Occipital lobe (tissue), 1 donor: ENCODE measurements at regions not wholly inside any gene's neighbourhood (a gene's known extent, or its start where the extent isn't known, plus 50 kb on each side); places are given as distances from the start of the nearest gene placed in this dataset.

Experiments used
- DNase-seq: peaks from one replicate; lab custom pipeline; 2025; lab: John Stamatoyannopoulos, UW

DNA sequence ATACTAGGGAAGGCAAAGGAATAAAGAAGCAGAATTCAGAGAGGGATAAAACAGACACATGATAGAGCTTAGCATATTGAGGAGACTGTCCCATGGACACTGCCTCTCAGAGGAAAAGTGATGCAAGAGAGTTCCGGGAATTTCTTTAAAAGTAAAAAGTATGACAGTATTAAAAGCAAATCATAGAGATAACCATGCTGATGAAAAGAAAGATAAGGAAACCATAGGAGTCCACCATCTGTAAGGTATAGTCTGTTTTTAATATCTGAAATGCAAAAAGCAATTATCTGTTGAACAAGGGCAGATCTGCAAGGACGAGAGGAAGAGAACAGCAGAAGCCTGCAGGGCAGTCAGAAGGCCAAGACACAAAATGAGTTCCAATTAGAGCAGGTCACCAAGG is 495.9 kb upstream of the GOLIM4 start:
- no peak for DNase-seq

DNA sequence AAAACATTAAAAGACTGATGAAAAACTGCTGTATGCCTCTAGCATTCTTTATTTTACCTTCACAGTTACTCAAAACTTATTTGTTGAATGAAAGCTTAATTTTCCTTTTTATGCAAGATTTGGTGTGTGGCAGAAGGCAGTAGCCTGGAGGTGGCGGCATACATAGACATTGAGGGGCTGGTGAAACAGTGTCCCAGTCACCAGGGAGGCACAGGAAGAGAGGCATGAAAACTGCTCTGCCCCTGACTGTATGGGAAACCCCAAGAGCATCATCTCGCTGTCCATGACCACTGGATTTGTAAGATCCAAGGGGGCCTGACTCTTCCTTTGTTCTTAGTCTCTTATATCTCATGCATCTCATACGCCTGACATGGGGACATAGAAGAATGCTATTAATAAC is 493.7 kb upstream of the GOLIM4 start:
- no peak for DNase-seq

DNA sequence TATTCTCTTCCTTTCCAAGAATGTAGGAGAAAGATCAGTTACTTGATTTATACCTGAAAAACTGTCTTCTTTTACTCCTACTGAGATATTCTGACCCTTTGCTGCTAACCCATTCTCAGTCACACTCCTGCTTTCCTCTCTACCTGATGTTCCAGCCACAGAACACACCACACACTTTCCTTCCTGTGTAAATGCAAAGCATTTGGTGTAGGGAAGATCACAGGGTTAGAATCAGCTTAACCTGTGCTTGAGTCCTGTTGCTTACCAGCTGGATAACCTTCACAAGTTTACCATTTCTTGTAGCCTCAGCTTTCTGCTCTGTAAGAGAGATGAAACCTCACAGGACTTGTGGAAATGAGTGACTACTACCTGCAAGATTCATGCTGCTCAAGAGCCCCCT is 489.8 kb upstream of the GOLIM4 start:
- no peak for DNase-seq

- DNase-seq = no peak
Observed at GRCh38 chr3:168583977-168584376, 488.3 kb upstream of the GOLIM4 start.

DNA sequence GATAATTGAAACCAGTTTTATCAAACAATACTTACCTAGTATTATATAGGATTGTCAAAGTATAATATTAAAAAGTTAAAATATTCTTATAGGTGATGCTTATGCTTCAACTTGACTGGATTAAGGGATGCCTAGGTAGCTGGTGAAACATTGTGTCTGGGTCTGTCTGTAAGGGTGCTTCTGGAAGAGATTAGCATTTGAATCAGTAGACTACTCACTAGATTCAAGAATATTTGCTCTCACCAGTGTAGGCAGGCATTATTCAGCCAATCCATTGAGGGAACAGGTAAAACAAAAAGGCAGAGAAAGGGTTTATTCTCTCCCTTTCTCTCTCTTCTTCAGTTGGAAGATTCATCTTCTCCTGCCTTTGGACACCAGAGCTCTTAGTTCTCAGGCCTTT is 486.8 kb upstream of the GOLIM4 start:
- no peak for DNase-seq

- DNase-seq = no peak
Observed at GRCh38 chr3:168581771-168582225, 486.1 kb upstream of the GOLIM4 start.

GRCh38 chr3:168579010-168579409 is 483.3 kb upstream of the GOLIM4 start:
- no peak for DNase-seq

DNA sequence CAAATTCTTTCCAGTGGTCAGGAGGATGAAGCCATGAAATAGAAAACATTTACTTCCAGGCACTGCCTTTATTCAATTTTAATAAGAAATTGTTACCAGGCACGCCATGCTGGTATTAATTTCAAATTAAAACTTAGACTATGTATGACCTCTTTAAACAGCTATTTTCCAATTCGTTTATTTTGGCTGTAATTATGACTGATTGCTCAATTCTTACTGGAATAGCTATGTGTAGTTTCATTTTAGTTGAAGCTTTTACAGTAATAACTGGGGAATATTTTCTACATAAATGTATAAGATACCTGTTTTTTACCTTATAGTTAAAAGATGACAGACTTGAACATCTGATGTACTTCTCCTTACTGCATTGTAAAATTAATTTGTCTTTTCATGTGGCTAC is 480.0 kb upstream of the GOLIM4 start:
- DNase-seq = no peak

- no peak for DNase-seq
Observed at GRCh38 chr3:168574455-168575158, 478.9 kb upstream of the GOLIM4 start.

DNA sequence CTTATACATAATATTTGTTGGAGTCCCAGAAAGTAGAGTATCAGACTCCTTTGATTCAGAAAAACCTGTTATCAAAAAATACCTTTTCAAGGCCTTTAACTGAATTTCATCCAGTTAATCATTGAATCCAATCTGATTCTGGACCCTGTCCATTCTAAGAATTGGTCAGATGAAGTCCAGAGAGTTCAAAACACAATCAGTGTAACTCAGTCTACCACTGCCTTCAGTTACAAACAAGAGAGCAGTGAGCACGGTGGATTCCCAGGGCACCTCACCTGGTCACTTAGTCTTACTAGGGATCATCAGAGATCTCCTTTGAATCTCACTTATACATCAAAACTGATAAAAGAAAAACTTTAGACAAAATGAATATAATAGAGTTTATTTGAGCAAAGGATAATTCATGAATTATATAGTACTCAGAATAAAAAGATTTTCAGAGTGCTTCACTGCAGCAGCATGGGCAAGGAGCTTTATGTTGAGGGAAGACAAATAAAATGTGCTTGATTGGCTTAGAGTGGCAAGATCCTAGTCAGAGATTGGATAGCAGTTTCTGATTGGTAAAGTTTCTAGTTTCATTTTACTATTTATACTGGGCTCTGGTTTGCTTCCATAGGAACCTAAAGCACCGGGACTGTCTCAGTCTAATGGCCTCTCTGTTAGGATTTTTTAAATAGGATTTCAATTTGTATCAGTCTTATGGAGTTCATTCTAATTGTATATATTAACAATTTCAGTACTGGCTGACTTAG is 474.9 kb upstream of the GOLIM4 start:
- no peak for DNase-seq

DNA sequence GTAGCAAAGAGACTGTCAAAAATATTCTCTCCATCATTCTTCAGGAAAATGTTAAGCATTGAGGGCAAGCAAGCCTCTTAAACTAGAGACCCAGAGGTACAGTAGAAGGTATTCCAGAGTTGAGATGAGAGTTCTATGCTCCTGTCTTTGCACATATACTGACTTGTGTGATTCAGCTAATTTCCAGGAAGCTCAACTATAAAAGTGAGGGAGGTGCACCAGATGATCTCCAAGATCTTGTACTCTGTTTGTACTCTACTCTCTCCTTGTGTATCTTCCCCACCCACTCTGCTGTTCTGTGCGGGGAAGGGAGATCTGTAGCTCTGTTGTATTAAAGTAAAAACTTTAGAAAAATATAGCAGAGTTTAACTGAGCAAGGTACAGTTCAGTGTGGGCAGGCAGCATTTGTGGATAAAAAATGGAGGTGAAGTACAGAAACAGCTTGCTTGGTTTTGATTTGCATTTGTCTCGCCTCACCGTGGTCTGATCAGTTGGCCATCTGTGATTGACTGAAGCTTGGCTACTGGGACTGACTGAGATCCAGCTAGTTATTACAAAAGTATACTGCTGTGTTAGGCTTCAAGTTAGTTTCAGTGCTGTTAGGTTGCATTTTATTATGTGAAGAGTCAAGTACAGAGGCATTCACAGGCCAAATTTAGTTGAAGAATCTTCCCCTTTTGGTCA is 463.1 kb upstream of the GOLIM4 start:
- no peak for DNase-seq

DNA sequence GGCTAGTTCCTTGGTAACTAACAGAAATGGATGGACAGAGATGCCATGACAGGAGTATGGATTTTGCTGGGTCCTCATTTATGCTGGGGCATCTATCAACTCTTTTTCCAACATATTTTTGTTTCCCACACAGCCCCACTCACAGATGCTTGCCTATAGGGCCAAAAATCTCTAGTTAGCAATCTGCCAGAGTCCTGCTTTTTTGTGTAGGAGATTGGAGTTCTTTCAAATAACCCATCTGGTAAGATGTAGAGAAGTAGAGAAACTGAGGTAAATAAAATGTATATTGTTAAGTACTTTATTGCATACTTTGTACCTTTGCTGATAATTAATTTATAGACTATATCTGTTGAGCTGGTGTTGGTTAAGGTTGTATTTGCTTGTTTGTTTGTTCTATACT is 456.5 kb upstream of the GOLIM4 start:
- no peak for DNase-seq

GRCh38 chr3:168548719-168549118 is 453.0 kb upstream of the GOLIM4 start:
- no peak for DNase-seq

DNA sequence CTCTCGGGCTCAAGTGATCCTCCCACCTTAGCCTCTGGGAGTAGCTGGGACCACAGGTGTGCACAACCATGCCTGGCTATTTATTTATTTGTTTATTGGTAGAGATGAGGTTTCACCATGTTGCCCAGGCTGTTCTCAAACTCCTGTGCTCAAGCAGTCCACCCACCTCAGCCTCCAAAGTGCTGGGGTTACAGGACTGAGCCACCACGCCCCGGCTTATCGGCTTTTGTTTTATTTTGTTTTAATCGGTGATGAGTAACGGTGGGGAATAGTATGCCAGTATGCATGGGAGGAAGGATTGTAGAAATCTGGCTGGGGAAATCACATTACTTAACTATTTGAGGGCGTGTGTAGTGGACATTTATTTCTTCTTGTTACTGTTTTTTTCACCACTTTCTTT is 451.0 kb upstream of the GOLIM4 start:
- no peak for DNase-seq

DNA sequence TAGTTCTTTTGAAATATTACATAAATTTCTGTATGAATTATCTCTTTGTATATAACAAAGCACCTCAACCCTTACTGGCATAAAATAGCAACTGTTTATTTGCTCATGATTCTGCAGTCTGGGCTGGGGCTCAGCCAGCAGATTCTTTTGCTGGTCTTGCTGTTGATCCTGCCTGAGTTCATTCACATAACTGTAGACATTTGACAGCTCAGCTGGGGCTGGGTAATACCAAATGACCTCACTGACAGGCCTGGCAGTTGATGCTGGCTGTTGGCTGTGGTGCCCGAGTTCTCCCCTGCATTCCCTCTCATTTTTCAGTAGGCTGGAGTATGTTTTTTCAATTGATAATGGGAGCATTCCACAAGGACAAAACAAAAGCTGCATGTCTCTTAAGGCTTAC is 449.9 kb upstream of the GOLIM4 start:
- DNase-seq = no peak

DNA sequence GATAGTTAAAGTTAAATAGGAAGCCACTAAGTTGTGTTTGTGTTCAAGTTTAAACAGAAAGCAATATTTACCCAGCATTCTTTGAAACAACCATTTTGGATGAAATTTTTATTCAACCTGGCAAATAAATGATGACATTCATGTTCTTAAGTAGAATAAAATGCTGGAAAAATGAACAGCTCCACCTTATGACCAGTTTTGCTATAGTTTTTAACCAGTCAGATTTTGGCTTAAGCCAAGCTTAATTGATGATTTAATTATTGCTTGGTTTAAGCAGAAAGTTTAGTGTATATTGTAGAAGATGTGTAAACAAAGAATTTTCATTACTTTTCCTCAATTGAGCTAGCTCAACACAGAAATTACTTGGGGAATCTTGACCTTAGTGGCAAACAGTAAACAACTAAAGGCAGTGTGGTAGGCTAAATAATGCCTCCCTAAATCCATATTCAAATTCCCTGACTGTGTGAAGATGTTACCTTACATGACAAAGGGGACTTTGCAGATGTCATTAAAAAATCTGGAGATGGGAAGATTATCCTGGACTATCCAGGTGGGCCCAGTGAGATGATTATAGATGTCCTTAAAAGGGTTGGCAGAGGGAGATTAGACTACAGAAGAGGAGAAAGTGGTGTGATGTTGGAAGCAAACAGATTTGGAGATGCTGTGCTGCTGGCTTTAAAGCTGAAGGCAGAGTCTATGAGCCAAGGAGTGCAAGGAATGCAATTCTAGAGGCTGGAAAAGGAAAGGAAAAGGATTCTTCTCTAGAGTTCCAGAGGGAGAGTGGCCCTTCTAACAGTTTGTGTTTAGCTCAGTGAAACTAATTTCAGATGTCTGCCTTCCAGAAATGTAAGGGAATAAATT is 448.6 kb upstream of the GOLIM4 start:
- DNase-seq = no peak

- no peak for DNase-seq
Observed at GRCh38 chr3:168540726-168541125, 445.0 kb upstream of the GOLIM4 start.

GRCh38 chr3:168539909-168540308 is 444.2 kb upstream of the GOLIM4 start:
- DNase-seq = no peak

- DNase-seq = no peak
Observed at GRCh38 chr3:168534761-168535160, 439.0 kb upstream of the GOLIM4 start.

DNA sequence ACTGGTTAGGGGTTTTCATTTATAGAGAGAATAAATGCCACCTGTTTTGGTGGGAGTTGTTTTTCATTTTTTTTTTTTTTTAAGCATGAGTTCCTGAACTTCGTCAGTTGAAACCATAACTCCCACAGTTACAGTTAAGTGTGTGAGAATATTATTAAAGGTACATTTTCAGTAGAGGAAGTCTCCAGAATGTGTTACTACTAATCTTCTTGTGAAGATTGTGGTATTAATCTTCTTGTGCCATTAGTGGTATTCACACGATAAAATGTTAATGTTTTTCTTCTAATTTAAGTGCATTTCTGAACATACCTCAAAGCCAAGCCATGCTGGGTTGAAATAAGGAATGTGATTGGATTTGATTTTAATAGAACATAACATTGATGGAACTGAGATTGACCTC is 437.9 kb upstream of the GOLIM4 start:
- DNase-seq = no peak

DNA sequence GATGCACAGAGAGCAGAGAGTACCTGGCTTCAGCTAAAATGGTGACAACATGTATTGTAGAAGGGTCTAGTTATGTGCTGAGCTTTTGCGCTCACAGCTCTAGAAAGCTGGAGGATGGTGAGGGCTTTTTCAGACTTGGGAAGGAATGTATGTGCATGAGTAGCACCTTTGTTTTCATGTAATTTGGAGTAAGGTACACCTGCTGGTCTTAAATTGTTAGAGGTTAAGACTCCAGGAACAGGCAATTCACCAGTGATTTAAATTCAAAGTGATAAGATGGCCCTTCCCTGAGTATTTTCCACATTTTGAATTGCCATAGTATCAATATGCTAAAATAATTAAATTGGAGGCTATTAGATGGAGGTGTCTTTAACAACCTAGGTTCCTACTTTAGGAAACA is 436.4 kb upstream of the GOLIM4 start:
- DNase-seq = no peak

- no peak for DNase-seq
Observed at GRCh38 chr3:168531116-168531515, 435.4 kb upstream of the GOLIM4 start.
